ENCODE measurements at regions not wholly inside any gene's neighbourhood (a gene's known extent, or its start where the extent isn't known, plus 50 kb on each side); places are given as distances from the start of the nearest gene placed in this dataset.

DNA sequence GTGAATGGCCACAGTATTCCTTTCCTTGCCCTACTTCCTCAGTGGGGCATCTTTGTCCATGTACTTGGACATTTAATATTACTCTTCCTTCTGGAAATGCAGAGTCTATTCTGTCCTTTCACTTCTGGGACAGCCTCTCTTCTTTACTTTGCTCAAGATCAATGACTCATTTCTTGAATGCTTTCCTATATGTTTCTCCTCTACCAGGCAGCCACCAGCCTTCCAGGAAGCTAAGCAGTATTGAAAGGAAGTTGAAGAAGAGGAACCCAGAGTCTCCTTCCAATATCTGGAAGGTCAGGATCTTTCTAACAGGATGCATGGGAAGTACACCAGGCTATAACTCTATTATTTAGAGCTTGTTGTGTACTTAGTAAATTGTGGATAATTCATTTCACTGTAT lies 182.8 kb downstream of the CD47 start:
- TF ChIP-seq, protein P1, sequence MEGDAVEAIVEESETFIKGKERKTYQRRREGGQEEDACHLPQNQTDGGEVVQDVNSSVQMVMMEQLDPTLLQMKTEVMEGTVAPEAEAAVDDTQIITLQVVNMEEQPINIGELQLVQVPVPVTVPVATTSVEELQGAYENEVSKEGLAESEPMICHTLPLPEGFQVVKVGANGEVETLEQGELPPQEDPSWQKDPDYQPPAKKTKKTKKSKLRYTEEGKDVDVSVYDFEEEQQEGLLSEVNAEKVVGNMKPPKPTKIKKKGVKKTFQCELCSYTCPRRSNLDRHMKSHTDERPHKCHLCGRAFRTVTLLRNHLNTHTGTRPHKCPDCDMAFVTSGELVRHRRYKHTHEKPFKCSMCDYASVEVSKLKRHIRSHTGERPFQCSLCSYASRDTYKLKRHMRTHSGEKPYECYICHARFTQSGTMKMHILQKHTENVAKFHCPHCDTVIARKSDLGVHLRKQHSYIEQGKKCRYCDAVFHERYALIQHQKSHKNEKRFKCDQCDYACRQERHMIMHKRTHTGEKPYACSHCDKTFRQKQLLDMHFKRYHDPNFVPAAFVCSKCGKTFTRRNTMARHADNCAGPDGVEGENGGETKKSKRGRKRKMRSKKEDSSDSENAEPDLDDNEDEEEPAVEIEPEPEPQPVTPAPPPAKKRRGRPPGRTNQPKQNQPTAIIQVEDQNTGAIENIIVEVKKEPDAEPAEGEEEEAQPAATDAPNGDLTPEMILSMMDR (conservative IDR thresholded peaks at IDR 0.05) = no peak
- no peak for TF ChIP-seq ZFX (IDR thresholded peaks at IDR 0.05)
